Neural progenitor cell (in vitro differentiated cells): ENCODE measurements at regions not wholly inside any gene's neighbourhood (a gene's known extent, or its start where the extent isn't known, plus 50 kb on each side); places are given as distances from the start of the nearest gene placed in this dataset.

ENCODE experiments used
- DNase-seq: peaks from one replicate; pipeline ENCODE4 v3.0.0-alpha.2; 2016; ENCODE audit warnings: low spot score
- H2AFZ ChIP-seq: fragments of 200-600 bp; sonication (generic); replicated peaks from 2 replicates; pipeline ENCODE4 v1.6.1; 2016; ENCODE audit warnings: antibody characterized with exemption
- H3F3A ChIP-seq: fragments of 200-600 bp; sonication (generic); 2 replicates; pipeline ENCODE4 v1.6.1; 2016; ENCODE audit warnings: antibody characterized with exemption, low read depth
- H3K27ac ChIP-seq: fragments of 200-600 bp; sonication (generic); 2 replicates; pipeline ENCODE4 v1.5.1; 2016; ENCODE audit warnings: mild to moderate bottlenecking
- H3K27me3 ChIP-seq: fragments of 200-600 bp; sonication (generic); 2 replicates; pipeline ENCODE4 v1.6.1; 2016; ENCODE audit warnings: mild to moderate bottlenecking, moderate library complexity
- H3K36me3 ChIP-seq: fragments of 200-600 bp; sonication (generic); 2 replicates; pipeline ENCODE4 v1.5.1; 2016
- H3K4me1 ChIP-seq: fragments of 200-600 bp; sonication (generic); 2 replicates; pipeline ENCODE4 v1.6.1; 2016; ENCODE audit warnings: mixed run types
- H3K4me2 ChIP-seq: fragments of 200-600 bp; sonication (generic); 2 replicates; pipeline ENCODE4 v1.6.1; 2016
- H3K4me3 ChIP-seq: fragments of 200-600 bp; sonication (generic); 2 replicates; pipeline ENCODE4 v1.5.1; 2016
- H3K79me2 ChIP-seq: fragments of 200-600 bp; sonication (generic); 2 replicates; pipeline ENCODE4 v1.6.1; 2016; ENCODE audit warnings: low read depth
- H3K9ac ChIP-seq: fragments of 200-600 bp; sonication (generic); 2 replicates; pipeline ENCODE4 v1.6.1; 2016
- H3K9me3 ChIP-seq: fragments of 200-600 bp; sonication (generic); 2 replicates; pipeline ENCODE4 v1.5.1; 2016; ENCODE audit warnings: low read depth
- H4K20me1 ChIP-seq: fragments of 200-600 bp; sonication (generic); 2 replicates; pipeline ENCODE4 v1.6.1; 2016; ENCODE audit warnings: low read depth
- H3K27ac Mint-ChIP-seq: 3 replicates; pipeline ENCODE4 v1.8.0; 2021; ENCODE audit warnings: mixed read lengths
- H3K27me3 Mint-ChIP-seq: 2 replicates; pipeline ENCODE4 v1.8.0; 2022; ENCODE audit warnings: low read depth, mild to moderate bottlenecking, inconsistent platforms, moderate library complexity, mixed read lengths; ENCODE audit not compliant: insufficient read depth
- H3K36me3 Mint-ChIP-seq: 3 replicates; pipeline ENCODE4 v1.8.0; 2021; ENCODE audit warnings: mixed read lengths
- H3K4me1 Mint-ChIP-seq: 3 replicates; pipeline ENCODE4 v1.8.0; 2021; ENCODE audit warnings: mixed read lengths
- H3K4me3 Mint-ChIP-seq: 3 replicates; pipeline ENCODE4 v1.8.0; 2021; ENCODE audit warnings: mild to moderate bottlenecking, moderate library complexity, mixed read lengths
- H3K9me3 Mint-ChIP-seq: 3 replicates; pipeline ENCODE4 v1.8.0; 2020; ENCODE audit warnings: mixed read lengths
- EZH2 ChIP-seq: fragments of 200-600 bp; sonication (generic); IDR thresholded peaks from 2 replicates; pipeline ENCODE4 v1.6.1; 2017; ENCODE audit warnings: antibody characterized with exemption, mild to moderate bottlenecking, moderate library complexity
- EZH2phosphoT487 ChIP-seq: fragments of 200-600 bp; sonication (generic); IDR thresholded peaks from 2 replicates; pipeline ENCODE4 v1.6.1; 2017; ENCODE audit warnings: antibody characterized with exemption
- TF ChIP-seq, protein P1 (sequence below): fragments of 200-600 bp; sonication (generic); IDR thresholded peaks from 2 replicates; pipeline ENCODE4 v1.5.1; 2017; ENCODE audit warnings: antibody characterized with exemption, mild to moderate bottlenecking

DNA sequence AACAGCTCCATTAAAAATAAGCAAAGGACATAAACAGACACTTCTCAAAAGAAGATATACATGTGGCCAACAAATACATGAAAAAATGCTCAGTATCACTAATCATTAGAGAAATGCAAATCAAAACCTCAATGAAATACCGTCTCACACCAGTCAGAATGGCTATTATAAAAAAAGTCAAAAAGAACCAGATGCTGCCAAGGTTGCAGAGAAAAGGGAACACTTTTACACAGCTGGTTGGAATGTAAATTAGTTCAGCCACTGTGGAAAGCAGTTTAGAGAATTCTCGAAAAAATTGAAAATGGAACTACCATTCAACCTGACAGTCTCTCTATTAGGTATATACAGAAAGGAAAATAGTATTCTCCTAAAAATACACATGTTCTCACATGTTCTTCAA, 102.4 kb upstream of the FIBIN start:
- Histone ChIP-seq H3K79me2 (no peaks in the 10 kb centered on the region), H4K20me1 (no peaks in the 10 kb centered on the region), H3K4me2 (no peak overlapping the region), H3K4me3 (no peak overlapping the region), H3K27me3 (no peaks in the 10 kb centered on the region), H3K36me3 (no peaks in the 10 kb centered on the region), H3K9ac (no peak overlapping the region), H2AFZ (no peak overlapping the region), H3K9me3 (no peaks in the 10 kb centered on the region), H3K4me1 (no peaks in the 10 kb centered on the region), H3F3A (no peaks in the 10 kb centered on the region), H3K27ac (no peak overlapping the region)
- Mint-ChIP-seq H3K4me1 (no peaks in the 10 kb centered on the region), H3K36me3 (no peaks in the 10 kb centered on the region), H3K9me3 (peaks cover 2% of the 10 kb centered on the region), H3K4me3 (no peak overlapping the region), H3K27me3 (no peaks in the 10 kb centered on the region), H3K27ac (no peak overlapping the region)
- DNase-seq = no peak
- TF ChIP-seq EZH2 = no peak

DNA sequence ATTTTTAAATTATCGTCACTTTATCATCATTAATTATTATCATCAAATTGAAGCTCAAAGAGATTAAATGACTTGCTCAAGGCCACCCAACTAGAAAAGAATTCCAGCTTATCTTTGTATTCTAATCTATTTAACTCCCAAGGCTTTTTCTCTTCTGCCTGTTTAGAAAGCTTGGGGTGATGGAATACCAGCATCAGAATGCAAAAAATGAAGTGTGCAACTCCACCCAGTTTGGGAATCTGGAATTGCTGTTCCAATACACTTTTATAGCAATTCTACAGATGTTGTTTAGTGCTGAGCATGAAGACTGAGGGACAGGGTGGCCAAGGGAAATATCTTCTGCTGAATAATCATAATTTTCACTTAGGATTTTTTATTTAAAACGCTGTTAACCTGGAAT, 97.2 kb upstream of the FIBIN start:
- no peaks in the 10 kb centered on the region for H3K9me3 ChIP-seq
- TF ChIP-seq, protein P1, sequence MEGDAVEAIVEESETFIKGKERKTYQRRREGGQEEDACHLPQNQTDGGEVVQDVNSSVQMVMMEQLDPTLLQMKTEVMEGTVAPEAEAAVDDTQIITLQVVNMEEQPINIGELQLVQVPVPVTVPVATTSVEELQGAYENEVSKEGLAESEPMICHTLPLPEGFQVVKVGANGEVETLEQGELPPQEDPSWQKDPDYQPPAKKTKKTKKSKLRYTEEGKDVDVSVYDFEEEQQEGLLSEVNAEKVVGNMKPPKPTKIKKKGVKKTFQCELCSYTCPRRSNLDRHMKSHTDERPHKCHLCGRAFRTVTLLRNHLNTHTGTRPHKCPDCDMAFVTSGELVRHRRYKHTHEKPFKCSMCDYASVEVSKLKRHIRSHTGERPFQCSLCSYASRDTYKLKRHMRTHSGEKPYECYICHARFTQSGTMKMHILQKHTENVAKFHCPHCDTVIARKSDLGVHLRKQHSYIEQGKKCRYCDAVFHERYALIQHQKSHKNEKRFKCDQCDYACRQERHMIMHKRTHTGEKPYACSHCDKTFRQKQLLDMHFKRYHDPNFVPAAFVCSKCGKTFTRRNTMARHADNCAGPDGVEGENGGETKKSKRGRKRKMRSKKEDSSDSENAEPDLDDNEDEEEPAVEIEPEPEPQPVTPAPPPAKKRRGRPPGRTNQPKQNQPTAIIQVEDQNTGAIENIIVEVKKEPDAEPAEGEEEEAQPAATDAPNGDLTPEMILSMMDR = no peak
- TF ChIP-seq EZH2phosphoT487 (no peak), EZH2 (no peak)

GRCh38 chr11:26898799-26899198, 95.1 kb upstream of the FIBIN start:
- Histone ChIP-seq H3K79me2 (no peaks in the 10 kb centered on the region), H3K4me2 (no peak overlapping the region), H3K27ac (no peak overlapping the region), H3K4me1 (peaks cover 7% of the 10 kb centered on the region), H2AFZ (no peak overlapping the region), H3K9me3 (no peaks in the 10 kb centered on the region), H3K27me3 (no peaks in the 10 kb centered on the region), H3F3A (no peaks in the 10 kb centered on the region), H3K4me3 (no peak overlapping the region), H3K36me3 (no peaks in the 10 kb centered on the region), H4K20me1 (no peaks in the 10 kb centered on the region), H3K9ac (no peak overlapping the region)
- no peaks in the 10 kb centered on the region for H3K4me1 Mint-ChIP-seq
- TF ChIP-seq EZH2 (no peak), EZH2phosphoT487 (no peak)
- TF ChIP-seq, protein P1 = no peak
- H3K27me3 Mint-ChIP-seq = no peaks in the 10 kb centered on the region
- H3K4me3 Mint-ChIP-seq = no peak overlapping the region
- H3K27ac Mint-ChIP-seq = no peak overlapping the region
- peaks cover 2% of the 10 kb centered on the region for H3K9me3 Mint-ChIP-seq
- DNase-seq = no peak
- H3K36me3 Mint-ChIP-seq = no peaks in the 10 kb centered on the region

More for the DNA sequence above, 97.2 kb upstream of the FIBIN start:
- Mint-ChIP-seq H3K4me3 (no peak overlapping the region), H3K27me3 (no peaks in the 10 kb centered on the region), H3K4me1 (no peaks in the 10 kb centered on the region), H3K9me3 (peaks cover 2% of the 10 kb centered on the region), H3K27ac (no peak overlapping the region), H3K36me3 (no peaks in the 10 kb centered on the region)
- Histone ChIP-seq H3K27ac (no peak overlapping the region), H3K4me2 (no peak overlapping the region), H3K27me3 (no peaks in the 10 kb centered on the region), H4K20me1 (no peaks in the 10 kb centered on the region), H3K9ac (no peak overlapping the region), H3F3A (no peaks in the 10 kb centered on the region), H3K79me2 (no peaks in the 10 kb centered on the region), H2AFZ (no peak overlapping the region), H3K36me3 (no peaks in the 10 kb centered on the region), H3K4me3 (no peak overlapping the region), H3K4me1 (peaks cover 4% of the 10 kb centered on the region)
- DNase-seq = no peak

GRCh38 chr11:26901162-26901561, 92.8 kb upstream of the FIBIN start:
- Histone ChIP-seq H3K4me3 (no peak overlapping the region), H3K4me1 (peaks cover 23% of the 10 kb centered on the region), H3K9ac (no peak overlapping the region), H3K27ac (no peak overlapping the region), H4K20me1 (peaks cover 4% of the 10 kb centered on the region), H3K27me3 (no peaks in the 10 kb centered on the region), H3F3A (peaks cover 9% of the 10 kb centered on the region), H2AFZ (no peak overlapping the region), H3K36me3 (no peaks in the 10 kb centered on the region), H3K79me2 (no peaks in the 10 kb centered on the region), H3K9me3 (no peaks in the 10 kb centered on the region), H3K4me2 (no peak overlapping the region)
- no peak for DNase-seq
- Mint-ChIP-seq H3K4me3 (no peak overlapping the region), H3K4me1 (peaks cover 11% of the 10 kb centered on the region), H3K27me3 (no peaks in the 10 kb centered on the region), H3K36me3 (no peaks in the 10 kb centered on the region), H3K27ac (no peak overlapping the region), H3K9me3 (no peaks in the 10 kb centered on the region)
- TF ChIP-seq EZH2 = no peak
- TF ChIP-seq EZH2phosphoT487 = no peak
- TF ChIP-seq, protein P1 = no peak
